GM21447 (cell line): ENCODE measurements at regions not wholly inside any gene's neighbourhood (a gene's known extent, or its start where the extent isn't known, plus 50 kb on each side); places are given as distances from the start of the nearest gene placed in this dataset.
"Not testable (repeated sequence)": the region's sequence is repeated elsewhere in the genome, so short reads cannot be mapped to it uniquely, and the experiment has no call there.

Source experiments
- ATAC-seq: cut with Tn5 transposase; IDR thresholded peaks from one replicate; pipeline ENCODE4 v1.9.1; 2021; ENCODE audit not compliant: unreplicated experiment

GRCh38 chr14:104249706-104250105 is 111.3 kb downstream of the KIF26A start:
- no peak for ATAC-seq

GRCh38 chr14:104250175-104250574 is 111.8 kb downstream of the KIF26A start:
- ATAC-seq = no peak

GRCh38 chr14:104252256-104253215 is 114.1 kb downstream of the KIF26A start:
- no peak for ATAC-seq

- no peak for ATAC-seq
These were observed 114.9 kb downstream of the KIF26A start for GRCh38 chr14:104253223-104253822.

GRCh38 chr14:104253901-104254353 is 115.5 kb downstream of the KIF26A start:
- ATAC-seq = no peak

- ATAC-seq = no peak
These were observed 116.5 kb downstream of the KIF26A start for GRCh38 chr14:104254735-104255400.

- no peak for ATAC-seq
These were observed 117.6 kb downstream of the KIF26A start for GRCh38 chr14:104256025-104256424.

GRCh38 chr14:104262515-104263514 is 124.4 kb downstream of the KIF26A start:
- no peak for ATAC-seq

GRCh38 chr14:104263675-104264358 is 125.4 kb downstream of the KIF26A start:
- ATAC-seq = no peak

GRCh38 chr14:104264495-104265265 is 126.3 kb downstream of the KIF26A start:
- no peak for ATAC-seq

GRCh38 chr14:104265918-104266630 is 127.7 kb downstream of the KIF26A start:
- no peak for ATAC-seq

GRCh38 chr14:104266631-104267575 is 128.5 kb downstream of the KIF26A start:
- no peak for ATAC-seq

- no peak for ATAC-seq
These were observed 129.5 kb downstream of the KIF26A start for GRCh38 chr14:104267895-104268294.

- no peak for ATAC-seq
These were observed 129.9 kb downstream of the KIF26A start for GRCh38 chr14:104268295-104268694.

GRCh38 chr14:104268725-104269436 is 130.5 kb downstream of the KIF26A start:
- no peak for ATAC-seq

GRCh38 chr14:104269511-104270241 is 131.3 kb downstream of the KIF26A start:
- ATAC-seq = not testable (repeated sequence)
